ENCODE measurements at regions not wholly inside any gene's neighbourhood (a gene's known extent, or its start where the extent isn't known, plus 50 kb on each side); places are given as distances from the start of the nearest gene placed in this dataset.
"Not testable (repeated sequence)": the region's sequence is repeated elsewhere in the genome, so short reads cannot be mapped to it uniquely, and the experiment has no call there.

DNA sequence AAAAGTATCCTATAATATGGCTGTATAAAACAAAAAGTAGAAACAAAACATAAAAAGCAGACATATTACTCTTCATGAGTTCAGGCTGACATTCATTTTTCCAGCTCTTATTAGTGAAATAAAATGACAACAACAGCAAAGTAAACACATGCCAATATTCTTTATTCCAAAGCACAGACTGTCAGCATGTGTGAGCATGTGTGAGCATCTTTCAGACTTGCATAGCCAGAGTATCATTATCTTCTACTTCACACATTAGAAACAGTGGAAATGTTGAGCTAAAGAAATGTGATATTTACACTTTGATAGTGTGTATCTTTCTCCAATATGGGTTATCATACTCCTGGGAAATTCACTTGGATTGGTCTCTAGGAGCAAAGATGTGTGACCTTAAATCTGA is 476.6 kb upstream of the TMEM132C start:
- DNase-seq = no peak

- no peak for DNase-seq
These were observed 475.8 kb upstream of the TMEM132C start for GRCh38 chr12:127791217-127791616.

DNA sequence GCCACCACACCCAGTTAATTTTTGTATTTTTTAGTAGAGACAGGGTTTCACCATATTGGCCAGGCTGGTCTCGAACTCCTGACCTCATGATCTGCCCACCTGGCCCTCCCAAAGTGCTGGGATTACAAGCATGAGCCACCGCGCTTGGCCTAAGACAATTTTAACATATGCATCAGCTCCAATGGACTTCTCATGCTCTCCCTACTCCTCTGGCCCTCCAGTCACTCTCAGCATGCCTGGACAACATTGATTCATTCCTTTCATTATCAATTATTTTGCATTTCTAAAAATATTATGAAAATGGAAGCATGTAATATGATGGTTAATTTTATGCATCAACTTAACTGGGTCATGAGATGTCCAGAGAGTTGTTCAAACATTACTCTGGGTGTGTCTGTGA is 469.1 kb upstream of the TMEM132C start:
- DNase-seq = no peak

GRCh38 chr12:127802271-127802670 is 464.7 kb upstream of the TMEM132C start:
- DNase-seq = no peak

- peak in 1 of 56 donors; percentile 12 for DNase-seq
These were observed 463.4 kb upstream of the TMEM132C start for GRCh38 chr12:127803545-127803944.

DNA sequence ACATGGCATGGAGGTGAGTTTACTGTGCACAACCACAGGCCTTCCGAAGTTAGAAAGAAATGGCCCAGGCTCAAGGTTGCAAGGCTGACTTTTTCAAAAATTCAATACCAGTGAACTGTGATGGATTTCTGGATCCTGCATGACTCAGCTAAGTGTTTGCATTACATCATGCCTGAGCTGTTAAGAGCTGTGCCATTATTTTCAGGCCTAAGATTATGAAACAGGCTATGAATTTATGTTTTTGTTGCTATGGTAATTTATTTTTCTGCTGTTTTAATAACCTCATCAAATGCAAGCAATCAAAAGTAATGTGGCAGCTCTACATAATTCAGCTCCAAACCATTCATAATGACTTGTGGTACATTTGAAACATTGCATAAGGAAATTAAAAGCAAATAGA is 457.7 kb upstream of the TMEM132C start:
- peak in 3 of 56 donors; percentile 7 to 34 (median 24) for DNase-seq

DNA sequence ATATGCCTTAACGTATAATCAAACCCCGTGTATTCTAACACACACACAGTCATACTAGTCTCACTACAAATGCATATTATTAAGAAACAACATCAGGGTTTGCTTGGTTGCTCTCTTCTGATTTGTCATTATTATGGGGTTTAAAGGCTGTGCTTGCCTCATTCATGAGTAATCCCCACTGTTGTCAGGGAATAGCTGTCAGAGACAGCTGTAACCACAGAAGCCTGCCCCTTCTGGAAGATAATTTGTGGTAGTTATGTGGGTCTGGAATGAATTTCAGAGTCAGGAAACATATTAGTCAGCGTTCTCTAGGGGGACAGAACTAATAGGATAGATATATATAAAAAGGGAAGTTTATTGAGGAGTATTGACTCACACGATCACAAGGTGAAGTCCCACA is 456.9 kb upstream of the TMEM132C start:
- peak in 1 of 56 donors; percentile 6 for DNase-seq

DNA sequence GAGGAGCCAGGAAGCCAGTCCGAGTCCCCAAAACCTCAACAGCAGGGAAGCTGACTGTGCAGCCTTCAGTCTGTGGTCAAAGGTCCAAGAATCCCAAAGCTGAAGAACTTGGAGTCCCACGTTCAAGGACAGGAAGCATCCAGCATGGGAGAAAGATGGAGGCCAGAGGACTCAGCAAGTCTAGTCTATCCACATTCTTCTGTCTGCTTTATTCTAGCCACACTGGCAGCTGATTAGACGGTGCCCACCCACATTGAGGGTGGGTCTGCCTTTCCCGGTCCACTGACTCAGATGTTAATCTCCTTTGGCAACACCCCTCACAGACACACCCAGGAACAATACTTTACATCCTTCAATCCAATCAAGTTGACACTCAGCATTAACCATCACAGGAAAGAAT is 456.5 kb upstream of the TMEM132C start:
- not testable (repeated sequence) for DNase-seq

DNA sequence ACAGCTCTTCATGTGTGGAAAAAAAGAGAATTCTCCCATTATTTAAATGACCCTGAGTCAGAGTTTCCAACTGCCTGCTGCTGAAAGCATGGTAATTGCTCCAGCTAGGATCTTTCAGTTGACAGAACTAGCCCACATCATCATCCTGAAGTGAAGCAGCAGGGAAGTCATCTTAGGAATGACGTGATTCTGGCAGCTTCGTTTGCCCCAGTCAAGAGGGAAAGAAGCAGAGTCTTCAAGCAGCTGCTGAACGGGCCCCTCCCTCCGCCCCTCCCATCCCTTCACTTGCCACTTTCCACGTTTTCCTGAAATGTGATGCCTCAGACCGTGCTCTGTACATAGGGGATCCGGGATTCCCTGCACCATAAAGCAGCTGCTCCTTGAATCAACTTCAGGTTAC is 455.0 kb upstream of the TMEM132C start:
- peak in 17 of 56 donors; percentile 8 to 61 (median 32) for DNase-seq

DNA sequence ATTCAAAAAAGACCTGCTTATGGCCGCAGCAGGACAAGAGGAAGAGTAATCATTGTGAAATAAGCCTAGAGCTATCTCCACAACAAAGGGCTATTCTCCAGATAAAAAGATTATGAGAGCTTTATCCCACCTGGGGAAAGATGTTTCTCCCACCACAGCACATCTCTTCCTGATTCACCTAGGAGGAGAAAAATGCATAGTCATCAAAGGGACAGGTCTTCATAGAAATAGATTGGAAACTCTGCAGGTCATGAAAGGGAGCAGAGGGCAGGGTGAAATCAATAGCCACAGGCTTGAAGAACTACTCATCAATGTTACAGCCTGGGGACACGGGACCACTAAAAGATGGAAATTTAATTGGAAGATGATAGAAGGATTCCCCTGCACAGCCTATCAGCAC is 453.8 kb upstream of the TMEM132C start:
- no peak for DNase-seq

DNA sequence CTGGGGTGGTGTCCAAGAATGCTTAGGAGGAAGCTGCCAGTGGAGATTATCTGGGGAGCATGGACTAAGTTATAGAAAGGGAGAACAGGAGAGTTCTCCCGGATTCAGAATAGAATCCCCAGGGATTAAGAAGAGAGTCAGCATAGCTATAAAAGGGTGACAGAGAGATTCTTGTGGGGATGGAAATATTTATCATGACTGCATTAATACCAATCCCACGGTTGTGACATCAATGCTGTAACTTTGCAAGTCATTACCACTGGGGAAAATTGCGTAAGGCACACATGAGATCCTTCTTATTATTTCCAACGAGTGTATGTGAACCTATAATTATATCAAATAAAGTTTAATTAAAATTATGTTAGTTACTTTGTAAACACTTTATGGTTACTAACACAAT is 447.9 kb upstream of the TMEM132C start:
- no peak for DNase-seq

GRCh38 chr12:127820271-127820670 is 446.7 kb upstream of the TMEM132C start:
- no peak for DNase-seq

- DNase-seq = no peak
These were observed 446.1 kb upstream of the TMEM132C start for GRCh38 chr12:127820846-127821245.

DNA sequence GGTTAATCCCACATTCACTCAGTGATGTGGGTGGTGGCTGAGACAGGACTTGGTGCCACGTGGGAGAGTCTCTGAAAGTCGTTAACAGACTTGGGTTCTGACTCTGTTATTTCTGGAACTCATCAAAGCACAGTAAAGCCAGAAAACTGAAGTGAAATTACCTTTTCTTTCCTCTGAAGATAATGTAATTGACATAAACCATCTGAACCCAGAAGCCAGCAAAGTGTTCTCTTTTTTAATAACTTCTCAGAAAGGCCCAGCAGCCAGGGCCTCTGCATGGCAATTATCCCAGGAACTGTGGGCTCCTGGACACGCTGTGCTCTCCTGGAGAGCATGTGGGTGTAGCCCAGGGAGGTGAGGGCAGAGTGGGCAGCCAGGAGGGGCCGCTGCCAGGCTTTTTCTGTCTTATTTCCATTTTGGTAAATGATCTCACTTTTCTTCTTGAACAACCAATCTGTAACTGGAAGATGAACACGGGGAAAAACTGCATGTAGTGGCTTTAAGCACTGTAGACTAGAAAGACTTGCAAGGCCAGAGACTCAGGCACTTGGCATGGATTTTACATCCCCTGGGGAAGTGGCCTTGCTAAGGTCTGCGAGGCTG is 444.1 kb upstream of the TMEM132C start:
- DNase-seq = peak in 1 of 56 donors; percentile 13

DNA sequence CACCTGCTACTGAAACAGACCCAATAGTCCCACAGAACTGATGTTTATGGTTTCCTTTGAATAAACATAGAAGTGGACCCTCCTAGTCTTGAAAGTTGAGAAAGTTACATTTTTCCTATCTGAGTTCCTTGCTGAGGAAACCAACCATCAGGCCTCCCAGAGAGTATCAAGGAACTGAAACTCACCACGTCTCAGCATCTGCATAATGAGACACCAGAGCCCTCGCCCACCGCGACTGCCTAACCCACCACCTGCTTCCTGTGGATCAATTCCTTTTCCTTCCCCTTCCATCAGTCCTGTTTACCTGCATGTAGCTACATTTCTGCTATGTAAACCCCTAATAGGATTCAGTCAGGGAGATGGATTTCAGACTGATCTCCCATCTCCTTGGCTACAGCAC is 443.2 kb upstream of the TMEM132C start:
- DNase-seq = no peak

DNA sequence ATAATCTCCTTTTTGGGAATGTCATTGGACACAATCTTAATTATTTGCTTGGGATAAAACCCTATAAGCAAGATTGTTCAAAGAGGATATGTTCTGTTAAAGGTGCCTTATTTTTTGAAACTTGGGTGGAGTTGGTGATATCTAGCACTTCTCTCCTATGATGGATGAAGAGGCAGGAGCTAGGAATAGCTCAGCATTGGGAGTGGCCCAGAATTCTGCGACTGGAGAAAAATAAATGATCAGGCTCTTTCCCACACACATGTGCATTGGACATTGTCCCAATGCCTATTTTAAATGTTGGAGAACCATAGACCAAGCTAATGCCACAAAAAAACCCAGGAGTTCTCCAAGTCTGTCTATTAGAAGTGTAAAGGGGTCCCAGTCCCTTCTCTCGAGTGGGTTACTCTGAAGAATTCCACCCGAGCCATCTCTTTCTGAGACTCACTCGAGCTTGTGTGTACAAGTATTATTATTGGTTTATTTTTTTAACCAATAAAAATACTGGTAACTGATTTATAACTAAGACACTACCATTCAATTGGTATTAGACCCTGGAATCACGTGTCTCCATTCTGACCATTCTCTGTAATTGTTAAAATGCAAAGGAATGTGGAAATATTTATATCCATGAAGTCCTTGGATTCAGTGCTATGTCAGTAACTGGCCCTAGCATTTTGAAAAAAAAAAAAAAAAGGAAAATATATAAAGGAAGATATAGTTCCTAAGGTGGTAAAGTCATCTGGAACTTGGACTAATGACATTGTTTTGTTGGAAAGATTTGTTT is 437.5 kb upstream of the TMEM132C start:
- DNase-seq = no peak

- peak in 3 of 56 donors; percentile 11 to 18 (median 11) for DNase-seq
These were observed 436.9 kb upstream of the TMEM132C start for GRCh38 chr12:127830065-127830460.

DNA sequence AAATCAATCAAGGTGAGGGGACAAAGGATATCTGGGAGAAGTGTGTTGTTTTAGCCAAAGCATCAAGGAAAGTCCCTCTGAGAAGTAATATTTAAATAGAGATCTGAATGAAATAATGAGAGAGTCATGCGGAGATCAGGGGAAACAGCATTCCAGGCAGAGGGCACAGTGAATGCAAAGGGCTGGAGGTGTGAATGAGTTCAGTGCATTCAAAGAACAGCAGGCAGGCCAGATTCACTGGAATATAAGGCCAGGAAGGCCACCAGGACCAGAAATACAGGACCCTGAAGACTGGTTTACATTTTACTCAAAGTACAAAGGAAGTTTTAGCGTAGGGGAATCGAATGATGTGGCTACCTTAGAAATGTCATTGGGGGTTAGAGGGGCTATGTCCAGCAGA is 436.2 kb upstream of the TMEM132C start:
- no peak for DNase-seq

- DNase-seq = no peak
These were observed 434.8 kb upstream of the TMEM132C start for GRCh38 chr12:127832172-127832571.

DNA sequence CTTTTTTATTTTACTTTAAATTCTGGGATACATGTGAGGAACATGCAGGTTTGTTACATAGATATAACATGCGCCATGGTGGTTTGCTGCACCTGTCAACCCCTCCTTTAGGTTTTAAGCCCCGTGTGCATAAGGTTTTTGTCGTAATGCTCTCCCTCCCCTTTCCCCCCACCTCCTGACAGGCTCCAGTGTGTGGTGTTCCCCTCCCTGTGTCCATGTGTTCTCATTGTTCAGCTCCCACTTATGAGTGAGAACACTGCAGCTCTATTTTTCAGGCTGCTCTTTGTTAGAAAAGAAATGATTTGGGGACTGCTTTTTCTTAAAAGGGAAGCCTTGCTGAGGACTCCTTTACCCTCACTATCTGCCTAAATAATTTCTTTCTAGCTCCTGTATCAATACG is 430.2 kb upstream of the TMEM132C start:
- DNase-seq = peak in 6 of 56 donors; percentile 1 to 21 (median 12)

DNA sequence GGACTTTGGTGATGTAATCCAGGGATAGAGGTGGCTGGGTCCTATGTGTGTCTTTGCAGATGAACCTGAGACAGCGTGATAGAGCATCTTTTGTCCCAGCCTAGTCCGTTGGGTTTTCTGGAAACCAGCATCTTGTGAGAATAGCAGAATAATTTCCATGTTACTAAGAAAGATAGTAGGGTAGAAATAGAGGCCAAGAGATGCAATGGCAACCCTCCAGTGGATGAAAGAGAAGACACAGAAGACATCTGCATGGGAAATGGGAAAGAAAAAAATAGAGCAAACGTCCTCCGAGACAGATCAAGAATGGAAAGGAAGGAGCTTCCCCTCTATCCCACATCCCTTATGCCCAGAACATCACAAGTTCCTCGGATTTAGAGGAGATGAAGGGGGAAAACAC is 409.3 kb upstream of the TMEM132C start:
- DNase-seq = no peak

DNA sequence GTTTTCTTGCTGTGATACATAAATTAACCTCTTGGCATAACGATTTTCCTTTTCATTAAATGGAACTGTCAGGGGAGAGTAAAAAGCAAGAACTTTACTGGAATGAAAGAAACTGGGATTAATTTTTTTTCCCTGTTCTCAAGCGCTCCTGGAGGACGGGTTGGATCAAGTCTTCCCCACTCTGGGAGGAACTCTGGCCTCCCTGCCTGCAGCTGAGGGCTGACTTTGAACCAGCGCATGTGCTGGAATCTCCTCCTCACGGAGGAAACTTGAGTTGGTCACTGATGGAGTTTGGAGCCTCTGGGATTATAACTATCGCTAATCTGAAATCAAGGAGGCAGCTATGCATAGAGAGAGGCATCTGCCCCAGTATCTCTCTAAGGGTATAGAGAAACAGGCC is 406.4 kb upstream of the TMEM132C start:
- DNase-seq = no peak

DNA sequence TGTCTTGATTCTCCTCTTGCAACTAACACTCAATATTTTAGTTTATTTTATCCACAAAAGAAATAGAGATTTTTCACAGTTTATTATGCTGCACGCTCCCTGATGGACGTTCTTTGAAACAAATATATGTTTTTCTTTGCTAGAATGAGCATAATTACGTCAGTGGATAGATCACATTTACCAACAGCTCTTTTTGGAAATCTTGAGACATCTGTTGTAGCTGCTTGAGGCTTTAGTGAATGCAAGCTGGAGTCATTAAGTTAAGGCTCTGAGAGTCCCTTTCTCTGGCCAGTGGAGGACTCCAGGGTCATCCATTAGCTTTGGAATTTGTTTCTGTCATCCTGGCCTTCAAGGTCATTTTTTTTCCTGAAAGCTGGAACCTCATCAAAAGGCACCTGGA is 405.6 kb upstream of the TMEM132C start:
- DNase-seq = no peak
